BE2C (cell line): ENCODE measurements at regions not wholly inside any gene's neighbourhood (a gene's known extent, or its start where the extent isn't known, plus 50 kb on each side); places are given as distances from the start of the nearest gene placed in this dataset.
A peak's percentile ranks its signal among the peaks of the same experiment; 100 is the strongest.

Experiments used
- DNase-seq: peaks from one replicate; pipeline ENCODE4 v3.0.0-alpha.2; 2020
- H3K27me3 ChIP-seq: fragments of 250-450 bp; sonication (Bioruptor Pico); 2 replicates; pipeline ENCODE4 v1.5.1; 2020; ENCODE audit warnings: mild to moderate bottlenecking
- H3K36me3 ChIP-seq: fragments of 250-450 bp; sonication (Bioruptor Pico); 2 replicates; pipeline ENCODE4 v1.5.1; 2020; ENCODE audit warnings: mild to moderate bottlenecking
- H3K4me1 ChIP-seq: fragments of 250-450 bp; sonication (Bioruptor Pico); 2 replicates; pipeline ENCODE4 v1.5.1; 2020
- H3K4me3 ChIP-seq: 2 replicates; pipeline ENCODE4 v1.5.1; 2011; ENCODE audit warnings: low read depth, low read length
- H3K9me3 ChIP-seq: fragments of 250-450 bp; sonication (Bioruptor Pico); 2 replicates; pipeline ENCODE4 v1.5.1; 2020
- CTCF ChIP-seq: IDR thresholded peaks from 2 replicates; pipeline ENCODE4 v1.5.1; 2012; ENCODE audit warnings: mild to moderate bottlenecking, low read depth, low read length

GRCh38 chr4:110953898-110954297 is 331.0 kb upstream of the PITX2 start:
- DNase-seq = no peak
- no peak for TF ChIP-seq CTCF
- H3K36me3 ChIP-seq = no peaks in the 10 kb centered on the region
- no peaks in the 10 kb centered on the region for H3K9me3 ChIP-seq
- no peak overlapping the region for H3K4me3 ChIP-seq
- no peaks in the 10 kb centered on the region for H3K4me1 ChIP-seq
- peaks cover 25% of the 10 kb centered on the region; the same call in 1 of the 2 replicates for H3K27me3 ChIP-seq

GRCh38 chr4:110955748-110956147 is 332.9 kb upstream of the PITX2 start:
- Histone ChIP-seq H3K4me1 (no peaks in the 10 kb centered on the region), H3K9me3 (no peaks in the 10 kb centered on the region), H3K4me3 (no peak overlapping the region), H3K36me3 (no peaks in the 10 kb centered on the region), H3K27me3 (peaks cover 28% of the 10 kb centered on the region)
- TF ChIP-seq CTCF = no peak
- no peak for DNase-seq

DNA sequence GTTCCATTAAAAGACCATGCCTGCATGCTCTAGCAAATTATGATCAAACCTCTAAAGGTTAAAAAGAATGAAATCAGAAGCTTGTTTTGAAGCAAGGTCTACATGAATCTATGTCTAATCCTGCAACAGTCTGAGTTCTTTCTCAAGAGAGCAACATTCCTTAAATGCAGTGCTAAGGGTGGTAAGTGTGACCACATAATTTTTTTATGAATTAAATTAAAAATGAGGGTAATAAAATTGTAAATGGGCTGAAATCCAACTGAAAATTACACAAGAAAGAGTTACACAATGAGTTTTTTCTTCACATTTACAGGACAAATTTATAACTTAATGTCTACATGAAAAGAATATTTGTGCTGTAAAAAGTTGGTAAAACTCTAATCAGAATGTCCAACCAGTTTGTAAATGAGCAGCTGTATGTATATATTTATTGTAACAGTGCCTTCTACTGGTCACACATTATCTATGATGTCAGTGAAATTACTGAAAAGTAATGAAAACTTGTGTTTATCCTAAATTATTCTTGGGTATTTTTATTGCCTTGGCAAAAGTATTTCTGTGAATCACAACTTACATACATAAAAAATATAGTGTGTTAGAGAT is 336.3 kb upstream of the PITX2 start:
- TF ChIP-seq CTCF = peak; percentile 22; the same call in 1 of the 2 replicates
- no peaks in the 10 kb centered on the region for H3K36me3 ChIP-seq
- no peaks in the 10 kb centered on the region for H3K9me3 ChIP-seq
- H3K27me3 ChIP-seq = peaks cover 31% of the 10 kb centered on the region
- no peaks in the 10 kb centered on the region for H3K4me1 ChIP-seq
- no peak overlapping the region for H3K4me3 ChIP-seq
- DNase-seq = no peak

DNA sequence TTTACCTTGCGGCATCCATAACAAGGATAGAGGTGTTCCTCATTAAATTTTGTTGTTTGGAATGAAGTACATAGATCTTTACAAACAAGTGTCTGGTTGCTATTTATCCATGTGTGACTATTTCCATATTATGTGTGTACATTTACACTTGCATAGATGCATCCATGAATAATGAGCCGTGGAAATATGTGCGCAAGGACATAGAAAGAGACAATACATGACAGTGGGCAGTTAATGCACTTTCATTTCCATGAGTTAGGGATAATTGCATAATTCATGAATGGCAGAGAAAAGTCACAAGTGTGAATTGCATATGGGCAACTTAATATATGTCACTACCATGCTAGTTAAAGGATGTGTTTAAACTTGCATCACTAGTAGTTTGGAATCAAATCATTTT is 338.2 kb upstream of the PITX2 start:
- Histone ChIP-seq H3K4me1 (no peaks in the 10 kb centered on the region), H3K9me3 (no peaks in the 10 kb centered on the region), H3K36me3 (no peaks in the 10 kb centered on the region), H3K27me3 (peaks cover 31% of the 10 kb centered on the region), H3K4me3 (no peak overlapping the region)
- TF ChIP-seq CTCF = no peak
- DNase-seq = no peak

DNA sequence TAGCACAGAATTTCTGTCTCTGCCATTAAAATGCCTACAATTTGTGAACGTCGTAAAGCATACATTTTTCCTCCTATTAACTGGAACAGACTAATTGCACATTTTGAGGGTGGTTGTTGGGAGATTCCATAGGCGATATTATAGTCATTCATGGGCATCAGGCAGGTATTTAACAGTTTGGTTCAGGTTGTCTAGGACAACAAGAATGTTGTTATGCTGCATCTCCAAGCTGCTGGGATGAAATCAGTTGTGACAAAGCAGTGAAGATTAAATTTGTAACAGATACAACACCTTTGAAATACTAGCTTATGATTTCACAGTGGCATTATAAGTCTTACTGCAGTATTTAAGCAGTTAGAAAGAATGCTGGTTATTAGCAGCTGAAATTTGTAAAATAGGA is 339.7 kb upstream of the PITX2 start:
- TF ChIP-seq CTCF = no peak
- Histone ChIP-seq H3K9me3 (no peaks in the 10 kb centered on the region), H3K4me1 (no peaks in the 10 kb centered on the region), H3K27me3 (peaks cover 31% of the 10 kb centered on the region), H3K4me3 (no peak overlapping the region), H3K36me3 (no peaks in the 10 kb centered on the region)
- DNase-seq = no peak

DNA sequence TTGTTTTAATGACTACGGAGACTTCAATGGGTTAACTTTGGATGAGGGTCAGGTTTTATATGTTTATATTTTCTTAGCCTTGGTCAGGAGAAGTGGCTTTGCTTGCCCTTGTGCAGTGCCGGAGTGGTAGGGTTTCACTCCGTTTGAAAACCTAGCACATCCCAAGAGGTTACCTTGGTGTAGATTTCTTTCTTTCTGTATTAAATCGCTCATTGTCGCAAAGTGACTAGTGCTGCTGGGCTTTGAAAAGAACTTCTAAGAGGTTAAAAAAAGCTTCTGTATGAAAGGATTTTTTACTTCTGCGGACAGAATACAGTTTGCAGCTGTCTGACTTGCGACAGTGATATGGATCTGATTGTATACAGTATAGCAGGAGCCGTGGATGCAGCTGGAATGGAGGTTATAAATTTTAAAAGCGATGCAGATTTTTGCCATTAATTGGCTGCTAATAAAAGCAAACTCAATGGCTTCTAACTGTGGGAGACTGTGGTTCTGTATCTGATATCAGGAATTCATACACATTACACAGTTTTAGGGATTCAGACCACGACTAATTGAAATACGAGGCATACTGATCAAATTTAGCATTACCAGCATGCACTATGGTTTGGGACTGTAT is 340.9 kb upstream of the PITX2 start:
- Histone ChIP-seq H3K4me3 (peak overlapping the region; percentile 20), H3K36me3 (no peaks in the 10 kb centered on the region), H3K4me1 (no peaks in the 10 kb centered on the region), H3K27me3 (peaks cover 27% of the 10 kb centered on the region), H3K9me3 (no peaks in the 10 kb centered on the region)
- no peak for TF ChIP-seq CTCF
- no peak for DNase-seq
